Left ventricle myocardium inferior (tissue), 1 donor: ENCODE measurements at regions not wholly inside any gene's neighbourhood (a gene's known extent, or its start where the extent isn't known, plus 50 kb on each side); places are given as distances from the start of the nearest gene placed in this dataset.

ENCODE experiments used
- DNase-seq: peaks from one replicate; pipeline ENCODE4 v3.0.0-alpha.2; 2020
- H3K27ac ChIP-seq: fragments of 200-600 bp; replicated peaks from 2 replicates; pipeline ENCODE4 v1.8.0; 2021
- H3K27me3 ChIP-seq: fragments of 200-600 bp; 2 replicates; pipeline ENCODE4 v1.8.0; 2021; ENCODE audit warnings: low read depth
- H3K36me3 ChIP-seq: fragments of 200-600 bp; 2 replicates; pipeline ENCODE4 v1.8.0; 2021
- H3K4me1 ChIP-seq: fragments of 200-600 bp; 2 replicates; pipeline ENCODE4 v1.8.0; 2021
- H3K4me3 ChIP-seq: fragments of 200-600 bp; 2 replicates; pipeline ENCODE4 v1.8.0; 2021; ENCODE audit warnings: mild to moderate bottlenecking, moderate library complexity
- H3K9me3 ChIP-seq: fragments of 200-600 bp; replicated peaks from 2 replicates; pipeline ENCODE4 v1.8.0; 2021
- intact Hi-C: fragments of 100-400 bp; cut with micrococcal nuclease; formaldehyde crosslinking; loops from one replicate; pipeline ENCODE4 v1.11.0; 2022
- TF ChIP-seq, protein P1 (sequence below): fragments of 200-600 bp; IDR thresholded peaks from 2 replicates; pipeline ENCODE4 v1.8.0; 2021; ENCODE audit warnings: antibody characterized with exemption, mild to moderate bottlenecking, borderline replicate concordance
- donor health status: DM: no; HTN: yes; CAD: no; lungs with severe emphysema.

DNA sequence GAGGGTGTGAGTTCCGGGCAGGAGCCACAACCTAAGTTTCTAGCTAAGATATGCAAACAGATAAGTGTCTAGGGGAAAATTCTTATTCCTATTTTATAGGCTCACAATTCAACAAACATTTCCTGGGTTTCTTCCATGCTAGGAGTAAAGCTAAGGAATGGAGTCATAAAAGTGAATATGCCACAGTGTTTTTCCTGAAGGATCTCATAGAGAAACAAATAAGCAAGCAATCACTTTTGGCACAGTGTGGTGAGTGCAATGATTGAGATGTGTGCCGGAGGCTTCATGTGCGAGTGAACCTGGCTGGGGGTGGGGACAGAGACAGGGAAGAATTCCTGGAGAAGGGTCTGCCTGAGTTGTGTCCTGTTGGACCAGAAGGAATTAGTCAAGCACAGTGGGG is 147.4 kb downstream of the TENT5C start:
- H3K27me3 ChIP-seq = no peaks in the 10 kb centered on the region
- TF ChIP-seq, protein P1, sequence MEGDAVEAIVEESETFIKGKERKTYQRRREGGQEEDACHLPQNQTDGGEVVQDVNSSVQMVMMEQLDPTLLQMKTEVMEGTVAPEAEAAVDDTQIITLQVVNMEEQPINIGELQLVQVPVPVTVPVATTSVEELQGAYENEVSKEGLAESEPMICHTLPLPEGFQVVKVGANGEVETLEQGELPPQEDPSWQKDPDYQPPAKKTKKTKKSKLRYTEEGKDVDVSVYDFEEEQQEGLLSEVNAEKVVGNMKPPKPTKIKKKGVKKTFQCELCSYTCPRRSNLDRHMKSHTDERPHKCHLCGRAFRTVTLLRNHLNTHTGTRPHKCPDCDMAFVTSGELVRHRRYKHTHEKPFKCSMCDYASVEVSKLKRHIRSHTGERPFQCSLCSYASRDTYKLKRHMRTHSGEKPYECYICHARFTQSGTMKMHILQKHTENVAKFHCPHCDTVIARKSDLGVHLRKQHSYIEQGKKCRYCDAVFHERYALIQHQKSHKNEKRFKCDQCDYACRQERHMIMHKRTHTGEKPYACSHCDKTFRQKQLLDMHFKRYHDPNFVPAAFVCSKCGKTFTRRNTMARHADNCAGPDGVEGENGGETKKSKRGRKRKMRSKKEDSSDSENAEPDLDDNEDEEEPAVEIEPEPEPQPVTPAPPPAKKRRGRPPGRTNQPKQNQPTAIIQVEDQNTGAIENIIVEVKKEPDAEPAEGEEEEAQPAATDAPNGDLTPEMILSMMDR = no peak
- no peak overlapping the region for H3K27ac ChIP-seq
- intact Hi-C loops = loop anchor here (10.0 kb wide), 1 partner anchor 688 kb away; the partner anchor contains the start of gene TTF2
- no peaks in the 10 kb centered on the region for H3K9me3 ChIP-seq
- peaks cover 9% of the 10 kb centered on the region for H3K4me1 ChIP-seq
- DNase-seq = no peak
- H3K36me3 ChIP-seq = no peaks in the 10 kb centered on the region
- H3K4me3 ChIP-seq = no peak overlapping the region

DNA sequence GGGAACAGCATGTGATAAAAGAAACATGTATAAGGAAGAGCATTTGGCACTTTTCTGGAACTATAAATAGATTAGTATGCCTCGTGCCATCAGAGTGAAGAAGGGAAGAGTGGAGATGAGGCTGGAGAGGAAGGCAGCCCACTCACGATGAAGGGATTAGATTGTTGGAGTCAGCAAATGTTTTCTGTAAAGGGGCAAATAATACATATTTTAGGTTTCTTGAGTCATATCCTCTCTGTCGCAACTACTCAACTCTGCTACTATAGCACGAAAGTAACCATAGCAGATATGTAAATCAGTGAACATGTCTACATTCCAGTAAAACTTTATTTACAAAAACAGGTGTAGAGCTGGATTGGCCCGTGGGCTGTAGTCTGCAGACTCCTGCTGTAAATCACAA is 147.8 kb downstream of the TENT5C start:
- Histone ChIP-seq H3K27ac (no peak overlapping the region), H3K4me3 (peak overlapping the region; percentile 21), H3K36me3 (no peaks in the 10 kb centered on the region), H3K27me3 (no peaks in the 10 kb centered on the region), H3K9me3 (no peaks in the 10 kb centered on the region), H3K4me1 (peaks cover 12% of the 10 kb centered on the region)
- DNase-seq = no peak
- intact Hi-C loops = loop anchor here (10.0 kb wide), 1 partner anchor 689 kb away; the partner anchor contains the start of gene TTF2
- TF ChIP-seq, protein P1 = no peak

DNA sequence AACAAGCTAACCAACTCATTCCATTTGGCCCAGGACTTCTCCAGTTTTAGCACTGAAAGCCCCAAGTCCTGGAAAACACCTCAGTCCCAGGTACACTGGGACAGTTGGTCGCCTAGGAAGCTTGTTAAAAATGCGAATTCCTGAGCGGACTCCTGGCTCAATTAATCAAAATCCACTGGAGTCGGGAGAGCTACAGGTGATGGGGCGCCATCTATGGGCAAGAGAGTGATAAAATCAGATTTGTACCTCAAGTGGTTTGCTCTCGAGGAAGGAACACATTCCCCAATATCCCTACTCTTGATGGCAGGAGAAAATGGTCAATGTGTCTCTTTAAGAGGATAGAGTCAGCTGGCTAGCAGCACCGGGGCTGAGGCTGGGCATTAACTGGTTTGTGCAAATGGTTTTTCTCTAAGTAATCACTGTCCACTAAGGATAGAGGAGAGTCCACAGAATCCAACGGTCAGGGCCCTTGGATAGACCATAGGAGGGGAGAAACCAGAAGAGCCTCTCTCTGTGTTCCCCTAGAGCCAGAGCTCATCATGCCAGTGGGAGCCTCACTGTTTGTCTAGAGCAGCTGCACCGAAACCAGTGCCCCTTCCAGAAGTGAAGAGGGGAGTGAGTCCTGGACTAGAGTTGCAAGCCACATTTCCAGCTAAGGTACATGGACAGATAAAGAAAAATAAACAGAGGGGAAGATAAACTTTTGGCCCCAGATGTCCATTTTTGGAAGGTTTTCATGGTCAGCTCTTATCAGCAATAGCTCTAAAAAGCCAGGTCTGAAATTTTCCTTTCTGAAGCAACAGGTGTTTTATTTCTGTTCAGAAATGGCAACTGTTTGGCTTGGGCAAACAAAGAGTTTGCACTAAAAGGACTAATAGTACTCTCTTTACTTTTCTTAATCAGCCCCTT is 148.5 kb downstream of the TENT5C start:
- Histone ChIP-seq H3K27me3 (no peaks in the 10 kb centered on the region), H3K4me3 (peak overlapping the region; percentile 21), H3K4me1 (peaks cover 16% of the 10 kb centered on the region), H3K36me3 (no peaks in the 10 kb centered on the region), H3K27ac (no peak overlapping the region), H3K9me3 (no peaks in the 10 kb centered on the region)
- intact Hi-C loops = loop anchor here (10.0 kb wide), 1 partner anchor 690 kb away; the partner anchor contains the start of gene TTF2
- DNase-seq = no peak
- TF ChIP-seq, protein P1 = peak; percentile 81

DNA sequence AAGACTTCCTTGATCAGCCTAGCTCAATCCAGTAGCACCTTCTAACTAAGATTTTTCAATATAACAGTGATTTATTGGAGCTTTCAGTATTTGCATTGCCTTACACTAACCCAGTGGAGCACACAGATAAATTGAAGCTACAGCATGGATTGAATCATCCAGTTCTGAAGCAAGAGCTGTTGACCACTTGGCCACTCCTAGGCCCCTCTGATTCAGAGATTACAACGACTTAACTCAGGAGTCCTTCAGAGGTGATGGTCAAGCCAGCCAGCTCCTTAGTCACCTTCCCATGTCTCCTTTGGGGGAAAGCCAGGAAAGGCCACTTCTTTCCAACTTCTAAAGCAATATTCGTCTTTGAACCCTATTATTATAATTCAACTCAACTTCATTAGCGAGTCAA is 151.8 kb downstream of the TENT5C start:
- Histone ChIP-seq H3K27ac (no peak overlapping the region), H3K27me3 (no peaks in the 10 kb centered on the region), H3K36me3 (no peaks in the 10 kb centered on the region), H3K9me3 (no peaks in the 10 kb centered on the region), H3K4me1 (peaks cover 16% of the 10 kb centered on the region), H3K4me3 (no peak overlapping the region)
- DNase-seq = no peak
- intact Hi-C loops = loop anchor here (5.0 to 10.0 kb wide), 2 partner anchors 220 to 693 kb away; partner anchors contain the start of gene TTF2
- TF ChIP-seq, protein P1 = no peak

DNA sequence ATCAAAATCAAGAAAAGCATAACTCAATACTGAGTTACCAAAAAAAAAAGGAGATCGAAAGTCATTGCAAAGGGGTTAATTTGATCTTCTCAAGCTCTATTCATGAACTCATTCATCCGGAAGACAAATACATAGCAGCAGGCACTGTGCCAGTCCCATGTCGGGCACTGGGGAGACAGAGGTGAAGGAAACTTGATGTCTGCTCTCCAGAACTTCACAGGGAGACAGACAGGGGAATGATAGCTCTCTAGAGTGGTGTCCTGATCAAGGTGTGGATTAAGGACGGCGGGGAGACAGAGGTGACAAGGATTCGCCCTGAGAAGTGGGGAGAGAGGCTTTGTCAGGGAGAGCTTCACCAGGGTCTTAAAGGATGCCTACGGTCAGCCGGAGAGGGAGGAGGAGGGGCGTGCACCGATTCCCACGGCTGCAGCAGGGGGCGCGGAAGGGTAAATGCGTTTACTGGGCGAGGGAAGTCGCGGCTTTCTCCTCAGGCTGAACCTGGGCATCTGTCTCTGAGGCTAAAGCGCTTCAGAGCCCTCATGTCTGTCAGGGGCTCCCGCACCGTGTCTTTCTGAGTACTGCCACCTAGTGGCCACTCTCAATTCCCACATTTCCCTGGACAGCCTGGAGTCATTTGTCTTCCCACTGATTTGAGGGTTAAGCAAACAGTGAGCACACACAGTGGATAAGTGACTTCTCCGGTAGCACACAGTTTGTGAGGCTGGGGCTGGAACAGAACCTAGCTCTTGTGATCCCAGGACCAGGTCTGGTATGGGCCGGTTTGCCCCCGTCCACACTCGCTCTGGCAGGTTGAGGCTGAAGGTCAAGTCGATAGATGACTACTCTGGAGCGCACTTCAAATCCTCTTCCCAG is 152.8 kb downstream of the TENT5C start:
- Histone ChIP-seq H3K9me3 (no peaks in the 10 kb centered on the region), H3K36me3 (no peaks in the 10 kb centered on the region), H3K27me3 (no peaks in the 10 kb centered on the region), H3K27ac (no peak overlapping the region), H3K4me1 (peaks cover 10% of the 10 kb centered on the region), H3K4me3 (peak overlapping the region; percentile 59)
- TF ChIP-seq, protein P1 = peak; percentile 89
- DNase-seq = peak; percentile 48
- intact Hi-C loops = loop anchor here (5.0 to 10.0 kb wide), 2 partner anchors 221 to 694 kb away; partner anchors contain the start of gene TTF2
